ENCODE measurements at regions not wholly inside any gene's neighbourhood (a gene's known extent, or its start where the extent isn't known, plus 50 kb on each side); places are given as distances from the start of the nearest gene placed in this dataset.

- SMC1A ChIA-PET (ENCODE audit: uncharacterized antibody, unreplicated experiment), result interaction anchor here (0.7 to 3.3 kb wide), 6 partner anchors 8 to 242 kb away, joined by 3 to 21 read pairs (median 4); partner anchors contain the start of gene PFN2
- H3K27me3 ChIP-seq (replicated peaks in 1 of 2; ENCODE audit: control insufficient read depth in 2 of 2, insufficient read depth in 2 of 2, low read length in 1 of 2), result no peaks in the 10 kb centered on the region
- no peak for ATAC-seq
- WGBS (ENCODE audit: insufficient coverage, insufficient replicate concordance, low lambda C conversion rate, missing lambda C conversion rate), result 0% methylated on average over 1 of the region's 1 CpG
- H3K9me3 ChIP-seq (replicated peaks; ENCODE audit: control insufficient read depth, insufficient read depth, low read length), result no peaks in the 10 kb centered on the region
- H3K4me3 ChIP-seq, result no peak overlapping the region
- RAD21 ChIA-PET (ENCODE audit: unreplicated experiment), result interaction anchor here (0.5 to 1.5 kb wide), 5 partner anchors 14 to 243 kb away, joined by 4 to 5 read pairs (median 5); no protein-coding TSS in a partner anchor
- no peak overlapping the region for H3K4me2 ChIP-seq (ENCODE audit: control insufficient read depth, insufficient read depth)
- no peak for FAIRE-seq
- POLR2A ChIA-PET, result no interaction called here
- H3K27ac ChIP-seq (ENCODE audit: control insufficient read depth, insufficient read depth), result no peak overlapping the region
- intact Hi-C loops (cut with micrococcal nuclease; ENCODE audit: unreplicated experiment), result no loop called here
- CTCF ChIA-PET, result interaction anchor here (0.5 to 4.0 kb wide), 6 partner anchors 15 to 242 kb away, joined by 3 to 30 read pairs (median 4); no protein-coding TSS in a partner anchor
- no peaks in the 10 kb centered on the region for H3K4me1 ChIP-seq (ENCODE audit: control insufficient read depth, insufficient read depth, low read length)
- in situ Hi-C loops (cut with MboI), result loop anchor here (25.0 kb wide), 1 partner anchor 667 kb away; no protein-coding TSS in a partner anchor
- DNase-seq (ENCODE audit: low read depth, low spot score), result no peak
- no peaks in the 10 kb centered on the region for H4K20me1 ChIP-seq (ENCODE audit: control insufficient read depth, insufficient read depth)
- no TSS peak for BruUV-seq (replicated peaks)
- no peaks in the 10 kb centered on the region for H3K36me3 ChIP-seq (ENCODE audit: control insufficient read depth in 2 of 2, insufficient read depth in 2 of 2, low read length in 1 of 2)
- no peaks in the 10 kb centered on the region for H3K79me2 ChIP-seq (ENCODE audit: control insufficient read depth, insufficient read depth, low read length)
- H3K9ac ChIP-seq (ENCODE audit: control insufficient read depth, insufficient read depth, low read length), result no peak overlapping the region
- TF ChIP-seq SIX5 (IDR thresholded peaks at IDR 0.05; ENCODE audit: low read depth, low read length, severe bottlenecking) (no peak), FOS (IDR thresholded peaks at IDR 0.05; ENCODE audit: borderline replicate concordance, extremely low read depth, insufficient read length) (no peak), ZBTB33 (IDR thresholded peaks at IDR 0.05) (no peak), YY1 (IDR thresholded peaks at IDR 0.05; ENCODE audit: low read depth, low read length) (no peak), ETV6 (conservative IDR thresholded peaks at IDR 0.05 in 1 of 2, IDR thresholded peaks at IDR 0.05 in 1 of 2; ENCODE audit: borderline replicate concordance in 1 of 2, low read depth in 1 of 2) (no peak), FOXK2 (IDR thresholded peaks at IDR 0.05) (no peak), CEBPZ (IDR thresholded peaks at IDR 0.05; ENCODE audit: low read depth, low read length) (no peak), ATF2 (IDR thresholded peaks at IDR 0.05; ENCODE audit: low read length) (no peak), ZNF24 (IDR thresholded peaks at IDR 0.05) (no peak), ZNF274 (IDR thresholded peaks at IDR 0.05; ENCODE audit: insufficient read depth, insufficient read length) (no peak), RAD51 (IDR thresholded peaks at IDR 0.05) (no peak), LARP7 (IDR thresholded peaks at IDR 0.05) (no peak), ZBTB11 (CRISPR knock-in tag; IDR thresholded peaks at IDR 0.05) (no peak)
- no peak overlapping the region for H2AFZ ChIP-seq (ENCODE audit: control insufficient read depth, low read depth, low read length)
Observed at GRCh38 chr3:150179330-150179729, 208.6 kb upstream of the PFN2 start.
